ENCODE measurements at regions not wholly inside any gene's neighbourhood (a gene's known extent, or its start where the extent isn't known, plus 50 kb on each side); places are given as distances from the start of the nearest gene placed in this dataset.

DNA sequence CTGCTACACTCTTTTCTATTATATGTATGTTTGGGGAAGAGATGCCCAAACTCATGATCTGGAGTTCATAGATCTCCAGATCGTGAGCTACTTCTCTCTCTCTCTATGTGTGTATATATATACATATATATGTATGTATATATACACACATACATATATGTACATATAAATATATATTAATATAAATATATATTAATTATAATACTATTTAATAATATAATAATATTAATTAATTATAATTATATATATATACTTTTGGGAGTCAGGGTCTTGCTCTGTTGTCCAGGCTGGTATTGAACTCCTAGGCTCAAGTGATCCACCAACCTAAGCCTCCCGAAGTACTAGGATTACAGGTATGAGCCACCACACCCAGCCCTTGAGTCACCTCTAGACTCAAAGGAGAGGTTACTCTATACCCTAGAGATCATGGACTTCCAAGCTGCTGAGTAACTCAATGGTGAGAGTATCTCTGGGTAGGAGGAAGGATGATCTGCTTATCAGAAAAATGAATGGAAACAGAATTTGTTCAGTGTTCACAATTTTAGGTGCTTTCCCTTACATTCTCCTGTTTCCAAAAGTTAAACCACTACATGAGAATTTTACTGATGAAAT, 463.5 kb upstream of the TRIB2 start:
- TF ChIP-seq, protein P1, sequence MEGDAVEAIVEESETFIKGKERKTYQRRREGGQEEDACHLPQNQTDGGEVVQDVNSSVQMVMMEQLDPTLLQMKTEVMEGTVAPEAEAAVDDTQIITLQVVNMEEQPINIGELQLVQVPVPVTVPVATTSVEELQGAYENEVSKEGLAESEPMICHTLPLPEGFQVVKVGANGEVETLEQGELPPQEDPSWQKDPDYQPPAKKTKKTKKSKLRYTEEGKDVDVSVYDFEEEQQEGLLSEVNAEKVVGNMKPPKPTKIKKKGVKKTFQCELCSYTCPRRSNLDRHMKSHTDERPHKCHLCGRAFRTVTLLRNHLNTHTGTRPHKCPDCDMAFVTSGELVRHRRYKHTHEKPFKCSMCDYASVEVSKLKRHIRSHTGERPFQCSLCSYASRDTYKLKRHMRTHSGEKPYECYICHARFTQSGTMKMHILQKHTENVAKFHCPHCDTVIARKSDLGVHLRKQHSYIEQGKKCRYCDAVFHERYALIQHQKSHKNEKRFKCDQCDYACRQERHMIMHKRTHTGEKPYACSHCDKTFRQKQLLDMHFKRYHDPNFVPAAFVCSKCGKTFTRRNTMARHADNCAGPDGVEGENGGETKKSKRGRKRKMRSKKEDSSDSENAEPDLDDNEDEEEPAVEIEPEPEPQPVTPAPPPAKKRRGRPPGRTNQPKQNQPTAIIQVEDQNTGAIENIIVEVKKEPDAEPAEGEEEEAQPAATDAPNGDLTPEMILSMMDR (IDR thresholded peaks at IDR 0.05; ENCODE audit: low read depth, low read length) = no peak
- no peak for TF ChIP-seq EZH2phosphoT487 (IDR thresholded peaks at IDR 0.05; ENCODE audit: low read depth)
